ENCODE measurements at regions not wholly inside any gene's neighbourhood (a gene's known extent, or its start where the extent isn't known, plus 50 kb on each side); places are given as distances from the start of the nearest gene placed in this dataset.
"Not testable (repeated sequence)": the region's sequence is repeated elsewhere in the genome, so short reads cannot be mapped to it uniquely, and the experiment has no call there.

- no peak for DNase-seq
Measured at GRCh38 chr2:129189617-129190319, 789.7 kb upstream of the RAB6C start.

DNA sequence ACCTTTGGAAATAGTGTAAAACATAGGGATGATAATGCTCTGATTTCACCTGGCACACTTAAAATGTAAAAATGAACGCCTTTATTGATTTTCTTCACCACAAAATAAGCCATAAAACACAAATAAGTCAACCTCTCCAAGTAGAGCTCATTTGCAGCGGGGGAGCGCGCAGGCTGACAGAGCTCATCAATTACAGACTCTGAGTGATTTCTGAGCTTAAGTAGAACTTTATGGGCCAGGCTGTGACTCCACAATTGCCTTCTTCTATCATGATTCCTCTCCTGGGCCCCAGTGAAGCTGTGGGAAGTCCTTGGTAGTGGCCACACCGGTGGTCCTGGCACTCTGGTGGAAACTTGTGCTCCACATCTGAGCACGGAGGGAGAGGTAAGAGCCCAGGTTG, 789.0 kb upstream of the RAB6C start:
- DNase-seq: no peak

GRCh38 chr2:129191530-129191929, 787.9 kb upstream of the RAB6C start:
- DNase-seq: no peak

- no peak for DNase-seq
Measured at GRCh38 chr2:129192117-129192516, 787.3 kb upstream of the RAB6C start.

- DNase-seq: no peak
Measured at GRCh38 chr2:129192841-129193253, 786.6 kb upstream of the RAB6C start.

- no peak for DNase-seq
Measured at GRCh38 chr2:129193961-129194360, 785.5 kb upstream of the RAB6C start.

DNA sequence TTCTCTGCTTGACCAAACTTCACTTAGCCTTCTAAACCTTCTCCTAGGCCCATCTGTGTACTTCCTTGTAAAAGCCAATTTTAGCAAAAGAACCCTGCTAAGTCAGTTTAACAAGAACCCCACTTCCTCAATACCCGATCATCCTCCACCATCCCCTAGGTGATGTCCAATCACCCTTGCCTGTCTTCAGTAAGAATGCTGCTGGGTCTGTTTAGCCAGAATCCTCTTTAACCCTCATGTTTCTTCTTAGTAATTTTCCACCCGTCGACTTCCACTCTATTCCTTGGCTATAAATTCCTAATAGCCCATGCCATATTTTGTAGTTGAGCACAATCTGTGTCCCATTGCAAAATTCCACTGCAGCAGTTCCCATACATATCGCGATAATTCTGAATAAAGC, 780.0 kb upstream of the RAB6C start:
- no peak for DNase-seq

DNA sequence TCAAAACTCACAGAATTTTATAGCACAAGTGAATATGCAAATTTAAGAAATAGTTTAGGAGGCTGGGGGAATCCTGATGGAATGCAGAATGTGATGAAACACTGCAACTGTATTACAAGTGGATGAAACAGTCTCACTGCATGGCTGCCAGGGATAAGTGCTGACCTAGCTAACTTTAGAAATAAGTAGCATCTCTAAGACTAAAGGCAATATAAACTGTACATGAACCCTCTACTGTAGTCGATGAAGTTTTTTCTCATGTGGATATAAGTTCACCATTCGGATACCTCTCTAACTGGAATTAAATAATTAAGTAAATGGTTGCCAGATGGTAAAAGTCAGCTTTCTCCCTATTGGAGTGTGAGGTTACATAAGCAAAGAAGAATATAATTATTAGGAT, 777.8 kb upstream of the RAB6C start:
- DNase-seq: no peak

DNA sequence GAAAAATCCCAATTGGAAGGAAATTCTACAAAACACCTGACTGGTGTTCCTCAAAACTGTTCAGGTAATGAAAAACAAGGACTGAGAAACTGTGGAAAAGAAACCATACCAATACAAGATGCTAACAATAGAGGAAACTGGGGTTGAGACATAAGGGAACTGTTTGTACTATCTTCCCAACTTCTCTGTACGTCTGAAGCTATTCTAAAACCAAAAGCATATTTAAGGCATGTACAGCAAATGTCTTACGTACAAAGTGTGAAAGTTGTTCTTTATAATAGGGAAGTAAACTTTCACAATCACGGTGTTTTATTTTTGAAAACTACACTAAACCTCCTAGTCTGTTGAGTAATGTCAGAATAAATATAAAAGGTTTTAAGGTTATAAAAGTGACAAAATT, 776.1 kb upstream of the RAB6C start:
- DNase-seq: no peak

- DNase-seq: not testable (repeated sequence)
Measured at GRCh38 chr2:129204581-129204980, 774.9 kb upstream of the RAB6C start.

- no peak for DNase-seq
Measured at GRCh38 chr2:129205176-129205575, 774.3 kb upstream of the RAB6C start.

DNA sequence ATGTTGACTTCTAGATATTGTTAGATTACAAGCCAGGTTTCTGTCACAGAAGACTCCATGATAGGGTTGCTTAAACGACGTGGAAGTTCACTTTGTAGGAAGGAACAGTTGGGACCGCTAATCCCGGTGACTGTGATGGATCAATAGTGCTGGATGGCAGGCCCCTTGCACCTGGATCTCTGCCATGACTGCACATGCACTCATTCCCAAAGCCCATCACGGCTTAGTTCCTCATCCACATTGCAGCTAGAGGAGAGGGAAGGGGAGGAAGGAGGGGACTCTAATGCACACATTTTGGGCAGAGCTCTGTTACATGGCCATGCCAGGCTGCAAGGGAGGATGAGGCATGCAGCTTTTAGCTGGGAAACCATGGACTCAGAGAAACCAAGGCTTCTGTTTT, 773.7 kb upstream of the RAB6C start:
- DNase-seq: no peak

DNA sequence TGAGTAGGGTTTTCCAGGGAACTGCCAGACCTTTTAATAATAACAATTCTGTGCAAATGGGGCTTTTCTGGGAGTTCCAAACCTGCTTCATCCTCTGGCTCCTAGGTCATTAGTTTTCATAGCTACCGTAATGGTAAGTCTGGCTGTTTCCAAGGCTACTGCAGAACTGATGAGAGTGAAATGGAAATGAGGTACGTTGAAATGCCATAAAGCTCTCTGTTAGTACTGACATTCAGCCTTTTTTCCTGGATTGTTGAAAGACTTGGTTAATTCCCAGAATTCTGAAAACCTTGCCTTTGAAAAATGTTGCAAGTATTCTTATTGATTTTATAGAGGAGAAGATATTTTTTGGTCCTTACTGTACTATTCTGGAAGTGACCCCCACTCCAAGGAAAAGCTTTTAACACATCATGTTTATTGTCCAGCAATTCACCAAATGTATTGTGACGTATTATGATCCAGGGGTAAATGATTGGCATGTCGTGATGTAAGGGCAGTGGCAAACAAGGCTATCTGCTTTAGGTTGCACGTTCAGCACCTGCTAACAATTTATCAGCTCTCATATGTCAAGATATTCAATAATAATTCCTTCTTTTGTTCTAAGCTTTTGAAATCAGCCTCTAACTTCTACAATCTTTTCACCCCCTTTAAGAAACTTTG, 767.0 kb upstream of the RAB6C start:
- no peak for DNase-seq

DNA sequence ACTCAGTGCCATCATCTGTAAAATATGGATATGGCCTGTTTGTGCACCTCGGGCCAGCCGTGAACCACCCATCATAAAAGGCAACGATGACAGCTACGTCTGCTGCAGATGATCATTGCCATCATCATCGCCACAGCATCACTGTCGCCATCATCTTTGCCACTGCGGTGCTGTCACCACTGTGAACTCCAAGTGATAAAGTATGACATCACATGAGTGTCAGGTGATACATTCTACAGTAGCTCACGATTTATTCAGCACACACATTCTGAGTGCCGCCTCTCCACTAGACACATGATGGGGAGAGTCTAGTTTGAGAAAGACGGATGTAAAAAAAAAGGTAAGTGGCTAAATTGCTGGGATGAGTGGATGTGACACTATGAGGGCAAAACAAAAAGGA, 755.4 kb upstream of the RAB6C start:
- no peak for DNase-seq

DNA sequence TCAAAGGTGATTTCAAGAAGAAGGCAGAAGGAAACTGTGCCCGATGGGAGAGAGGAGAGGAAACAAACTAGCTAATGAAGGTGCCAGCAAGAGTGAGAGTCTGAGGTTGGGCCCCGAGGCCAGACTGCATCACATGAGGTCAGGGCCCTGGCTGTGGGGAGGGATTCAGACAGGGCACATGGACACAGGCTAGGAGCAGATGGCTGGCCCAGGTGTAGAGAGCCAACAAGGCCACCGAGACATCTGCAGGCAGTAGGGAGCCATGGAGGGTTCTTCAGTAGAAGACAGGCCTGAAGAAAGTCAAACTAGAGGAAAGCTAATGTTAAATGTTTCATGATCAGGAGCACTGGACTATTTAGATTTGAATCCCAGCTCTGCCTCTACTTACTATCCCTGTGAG, 755.0 kb upstream of the RAB6C start:
- DNase-seq: no peak

DNA sequence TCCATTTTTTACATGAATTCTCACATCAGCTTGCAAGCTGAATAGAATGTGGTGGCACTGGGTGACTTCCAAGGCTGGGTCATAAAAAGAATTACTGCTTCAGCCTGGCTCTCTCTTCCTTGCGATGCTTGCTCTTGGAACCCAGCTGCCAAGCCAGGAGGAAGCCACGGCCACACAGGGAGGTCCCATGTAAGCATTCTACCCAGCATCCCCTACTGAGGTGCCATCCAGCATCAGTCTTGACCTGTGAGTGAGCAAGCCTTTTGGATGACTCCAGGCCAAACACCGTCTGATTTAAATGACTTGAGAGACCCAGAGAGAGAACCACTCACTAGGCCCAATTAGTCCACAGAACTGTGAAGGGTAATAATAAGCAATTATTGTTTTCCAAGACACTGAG, 750.3 kb upstream of the RAB6C start:
- DNase-seq: no peak

GRCh38 chr2:129229830-129230441, 749.5 kb upstream of the RAB6C start:
- no peak for DNase-seq

DNA sequence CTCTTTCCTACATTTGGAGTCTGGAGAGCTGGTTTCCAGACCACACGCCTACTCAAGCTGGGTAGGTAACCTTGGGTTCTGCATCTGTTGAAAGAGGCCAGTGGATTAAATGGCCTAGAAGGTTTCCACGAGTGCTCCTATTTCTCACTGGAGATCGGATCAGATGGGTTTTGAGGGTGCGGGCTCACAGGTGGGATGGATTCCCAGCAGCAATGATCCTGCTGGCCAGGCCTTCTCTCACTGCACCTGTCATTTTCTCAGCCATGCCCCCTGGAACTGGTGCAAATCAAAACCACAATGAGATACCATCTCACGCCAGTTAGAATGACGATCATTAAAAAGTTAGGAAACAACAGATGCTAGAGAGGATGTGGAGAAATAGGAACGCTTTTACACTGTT, 747.5 kb upstream of the RAB6C start:
- DNase-seq: no peak

GRCh38 chr2:129233166-129233565, 746.3 kb upstream of the RAB6C start:
- no peak for DNase-seq

DNA sequence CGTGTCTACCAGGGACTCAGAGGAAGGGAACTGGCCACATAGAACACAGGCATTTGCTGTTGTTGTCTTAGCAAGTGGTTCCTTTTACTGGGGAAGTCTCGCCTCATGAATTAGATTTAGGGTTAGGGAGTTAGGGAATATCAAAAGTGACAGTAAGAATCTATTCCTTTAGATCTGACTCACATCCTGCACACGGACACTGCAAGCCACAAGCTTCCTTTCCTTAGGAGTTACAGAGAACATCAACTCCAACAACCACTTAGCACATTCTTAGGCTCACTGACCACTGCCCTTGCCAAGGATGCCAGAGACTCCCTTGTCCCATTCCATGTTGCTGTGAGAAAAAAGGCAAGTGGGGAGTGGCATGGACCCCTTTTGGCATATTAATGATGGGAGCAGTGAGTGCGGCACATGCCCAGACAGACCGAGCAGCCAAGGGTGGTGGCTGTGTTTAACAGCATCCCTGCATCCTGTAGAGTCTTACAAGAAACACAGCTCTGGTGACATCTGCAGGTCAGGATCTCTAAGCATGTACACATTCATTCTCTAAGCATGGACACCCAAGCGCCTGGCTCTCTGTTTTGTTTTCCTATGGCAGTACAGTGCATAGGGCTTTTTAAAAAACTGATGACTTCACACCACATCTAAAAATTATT, 745.6 kb upstream of the RAB6C start:
- no peak for DNase-seq

- DNase-seq: no peak
Measured at GRCh38 chr2:129236601-129237000, 742.9 kb upstream of the RAB6C start.

- no peak for DNase-seq
Measured at GRCh38 chr2:129237966-129238725, 741.3 kb upstream of the RAB6C start.

DNA sequence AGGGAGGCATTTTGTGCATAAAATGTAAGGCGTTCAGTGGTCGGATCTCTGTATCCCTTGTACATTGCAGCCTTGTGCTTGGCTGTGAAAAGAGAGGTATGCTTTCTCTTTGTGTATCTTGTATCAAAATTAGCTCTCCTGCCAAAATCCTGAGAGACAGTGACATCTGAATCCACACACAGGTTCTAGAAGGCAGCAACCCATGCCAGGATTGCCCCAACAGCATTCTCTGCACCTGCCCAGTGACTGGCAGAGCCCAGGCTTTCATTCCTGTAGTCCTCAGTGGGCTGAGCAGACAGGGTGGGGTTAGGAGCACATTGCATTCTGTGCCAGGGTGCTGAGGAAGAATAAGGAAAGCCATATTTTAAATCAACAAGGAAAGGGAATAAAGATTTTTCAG, 740.3 kb upstream of the RAB6C start:
- DNase-seq: no peak

Measured in CD4-positive, alpha-beta T cell treated with Interleukin-17A for 4 hours (primary cell).